ENCODE measurements at regions not wholly inside any gene's neighbourhood (a gene's known extent, or its start where the extent isn't known, plus 50 kb on each side); places are given as distances from the start of the nearest gene placed in this dataset.

DNA sequence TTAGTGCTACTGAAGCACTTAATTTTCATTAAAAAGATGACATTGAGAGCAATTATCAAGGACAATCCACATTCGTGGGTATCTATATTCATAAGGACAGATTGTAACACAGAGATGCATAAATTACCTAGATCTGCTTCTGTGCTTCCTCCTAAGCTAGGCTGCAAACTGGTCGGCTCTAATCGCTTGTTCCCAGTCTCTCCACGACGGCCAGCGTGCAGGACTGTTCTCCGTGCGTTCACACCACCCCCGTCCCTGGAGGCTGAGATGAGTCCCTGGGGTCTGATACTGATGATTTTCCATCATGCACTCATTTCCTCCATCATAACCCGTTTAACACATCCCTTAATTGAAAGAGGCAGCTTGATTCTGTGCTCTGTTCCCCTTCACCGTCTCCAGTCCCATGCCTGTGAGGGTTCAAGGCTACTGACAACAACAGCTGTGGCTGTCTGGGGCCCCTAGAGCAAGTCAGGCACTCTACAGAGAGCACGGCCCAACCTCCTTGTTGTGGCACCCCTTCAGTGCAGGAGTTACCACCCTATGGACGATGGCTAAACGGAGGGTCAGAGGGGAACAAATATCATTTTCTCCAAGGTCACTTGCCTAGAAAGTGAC, 469.6 kb downstream of the NPHP4 start:
- TF ChIP-seq CTCF (IDR thresholded peaks at IDR 0.05) (no peak), POLR2A (IDR thresholded peaks at IDR 0.05) (no peak)

Measured in lower leg skin (tissue), 3 donors.